GM23338 (cell line): ENCODE measurements at regions not wholly inside any gene's neighbourhood (a gene's known extent, or its start where the extent isn't known, plus 50 kb on each side); places are given as distances from the start of the nearest gene placed in this dataset.
A peak's percentile ranks its signal among the peaks of the same experiment; 100 is the strongest.

Experiments used
- ATAC-seq: fragments of 200-7000 bp; cut with Tn5 transposase; 3 replicates; pipeline ENCODE4 v1.9.1; 2020
- DNase-seq: peaks from one replicate; pipeline ENCODE4 v3.0.0-alpha.2; 2015; ENCODE audit warnings: low spot score
- H2AFZ ChIP-seq: fragments of 200-600 bp; sonication (generic); 2 replicates; pipeline ENCODE4 v1.8.0; 2016; ENCODE audit warnings: antibody characterized with exemption, mild to moderate bottlenecking, moderate library complexity
- H3F3A ChIP-seq: fragments of 200-600 bp; sonication (generic); replicated peaks from 2 replicates; pipeline ENCODE4 v1.8.0; 2017; ENCODE audit warnings: antibody characterized with exemption, mixed run types, low read depth
- H3K27ac ChIP-seq: fragments of 200-600 bp; sonication (generic); 2 replicates; pipeline ENCODE4 v1.6.1; 2016; ENCODE audit warnings: low read depth
- H3K27me3 ChIP-seq: fragments of 200-600 bp; sonication (generic); 2 replicates; pipeline ENCODE4 v1.8.0; 2016; ENCODE audit warnings: mild to moderate bottlenecking, mixed run types, moderate library complexity; ENCODE audit not compliant: insufficient read depth
- H3K36me3 ChIP-seq: fragments of 200-600 bp; sonication (generic); 2 replicates; pipeline ENCODE4 v1.8.0; 2016; ENCODE audit warnings: mild to moderate bottlenecking; ENCODE audit not compliant: insufficient read depth
- H3K4me1 ChIP-seq: fragments of 200-600 bp; sonication (generic); 2 replicates; pipeline ENCODE4 v1.8.0; 2016; ENCODE audit warnings: mild to moderate bottlenecking, moderate library complexity; ENCODE audit not compliant: insufficient read depth
- H3K4me2 ChIP-seq: fragments of 200-600 bp; sonication (generic); 2 replicates; pipeline ENCODE4 v1.7.1; 2017; ENCODE audit warnings: mixed run types
- H3K4me3 ChIP-seq: fragments of 200-600 bp; sonication (generic); 2 replicates; pipeline ENCODE4 v1.6.1; 2016; ENCODE audit warnings: mixed run types
- H3K79me2 ChIP-seq: fragments of 200-600 bp; sonication (generic); replicated peaks from 2 replicates; pipeline ENCODE4 v1.8.0; 2017; ENCODE audit warnings: mild to moderate bottlenecking; ENCODE audit not compliant: insufficient read depth
- H3K9me2 ChIP-seq: fragments of 200-600 bp; sonication (generic); 2 replicates; pipeline ENCODE4 v1.8.0; 2017; ENCODE audit not compliant: insufficient read depth
- H4K20me1 ChIP-seq: fragments of 200-600 bp; sonication (generic); replicated peaks from 2 replicates; pipeline ENCODE4 v1.8.0; 2017; ENCODE audit warnings: mild to moderate bottlenecking; ENCODE audit not compliant: insufficient read depth
- H3K27ac Mint-ChIP-seq: 2 replicates; pipeline ENCODE4 v1.8.0; 2020; ENCODE audit warnings: inconsistent platforms, mild to moderate bottlenecking, moderate library complexity, mixed read lengths
- H3K27me3 Mint-ChIP-seq: 3 replicates; pipeline ENCODE4 v1.8.0; 2022; ENCODE audit warnings: low read depth, mild to moderate bottlenecking, moderate library complexity, mixed read lengths, inconsistent platforms; ENCODE audit not compliant: insufficient read depth, poor library complexity
- H3K36me3 Mint-ChIP-seq: 3 replicates; pipeline ENCODE4 v1.8.0; 2021; ENCODE audit warnings: low read depth, mild to moderate bottlenecking, inconsistent platforms, moderate library complexity, mixed read lengths
- H3K4me1 Mint-ChIP-seq: 3 replicates; pipeline ENCODE4 v1.8.0; 2020; ENCODE audit warnings: mild to moderate bottlenecking, inconsistent platforms, mixed read lengths
- H3K4me3 Mint-ChIP-seq: 3 replicates; pipeline ENCODE4 v1.8.0; 2021; ENCODE audit warnings: moderate library complexity, mild to moderate bottlenecking, inconsistent platforms, mixed read lengths
- H3K9me3 Mint-ChIP-seq: 3 replicates; pipeline ENCODE4 v1.8.0; 2020; ENCODE audit warnings: moderate library complexity, mild to moderate bottlenecking, inconsistent platforms, mixed read lengths
- EZH2 ChIP-seq: fragments of 200-600 bp; sonication (generic); IDR thresholded peaks from one replicate; pipeline ENCODE4 v1.8.0; 2017; ENCODE audit warnings: antibody characterized with exemption, mild to moderate bottlenecking, low read depth; ENCODE audit not compliant: unreplicated experiment
- EZH2phosphoT487 ChIP-seq: fragments of 200-600 bp; sonication (generic); IDR thresholded peaks from one replicate; pipeline ENCODE4 v1.8.1; 2018; ENCODE audit warnings: antibody characterized with exemption; ENCODE audit not compliant: unreplicated experiment
- JUNB ChIP-seq: IDR thresholded peaks from one replicate; pipeline ENCODE4 v1.6.1; 2016; ENCODE audit warnings: antibody characterized with exemption; ENCODE audit not compliant: unreplicated experiment
- POLR2AphosphoS5 ChIP-seq: IDR thresholded peaks from 2 replicates; pipeline ENCODE4 v1.6.1; 2016; ENCODE audit warnings: antibody characterized with exemption, low read depth
- REST ChIP-seq: IDR thresholded peaks from one replicate; pipeline ENCODE4 v1.6.1; 2018; ENCODE audit warnings: antibody characterized with exemption; ENCODE audit not compliant: unreplicated experiment
- ZNF114 ChIP-seq: fragments of 250-450 bp; sonication (Bioruptor Pico); IDR thresholded peaks from 2 replicates; pipeline ENCODE4 v1.5.0; 2020; ENCODE audit warnings: mild to moderate bottlenecking, moderate library complexity
- ZNF331 ChIP-seq: fragments of 250-450 bp; sonication (Bioruptor Pico); IDR thresholded peaks from 2 replicates; pipeline ENCODE4 v1.5.0; 2020; ENCODE audit warnings: low read depth, mild to moderate bottlenecking, moderate library complexity
- TF ChIP-seq, protein P1 (sequence below): fragments of 250-450 bp; sonication (Bioruptor Pico); IDR thresholded peaks from 2 replicates; pipeline ENCODE4 v1.5.0; 2020; ENCODE audit warnings: mild to moderate bottlenecking, moderate library complexity
- TF ChIP-seq, protein P2 (sequence below), 2 experiments: fragments of 200-600 bp in 1 of 2; sonication (generic) in 1 of 2; conservative IDR thresholded peaks; 2 replicates each; pipeline versions ENCODE4 v1.5.1 to v1.6.1; 2016 to 2017; ENCODE audit warnings: antibody characterized with exemption in 2 of 2, low read depth in 2 of 2, mild to moderate bottlenecking in 2 of 2, moderate library complexity in 1 of 2

DNA sequence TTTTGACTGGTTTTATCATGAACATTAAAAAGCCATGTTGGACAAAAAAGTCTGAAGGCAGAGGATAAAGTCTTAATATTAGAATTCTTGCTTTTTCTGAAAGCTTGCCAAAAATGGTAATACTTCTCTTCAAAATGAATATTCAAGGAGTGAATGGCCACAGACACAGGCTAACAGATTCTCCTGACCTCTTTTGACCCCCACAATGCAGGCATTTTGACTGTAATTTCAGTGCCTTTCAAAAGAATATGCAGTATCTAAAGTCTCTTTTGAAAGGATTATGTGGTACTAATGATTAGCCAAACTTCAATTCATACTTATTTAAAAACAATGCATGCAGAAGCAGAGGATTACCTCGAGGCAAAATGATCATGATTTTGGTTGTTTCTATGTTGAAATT lies 557.8 kb upstream of the GCFC2 start:
- ATAC-seq (no peak), DNase-seq (no peak)
- Mint-ChIP-seq H3K36me3 (no peaks in the 10 kb centered on the region), H3K4me1 (peaks cover 14% of the 10 kb centered on the region), H3K27ac (0 out of 2 replicates have a peak overlapping the region, but pooled peaks have one; percentile 2), H3K27me3 (peaks cover 3% of the 10 kb centered on the region), H3K9me3 (no peaks in the 10 kb centered on the region), H3K4me3 (no peak overlapping the region)
- Histone ChIP-seq H3K27ac (no peak overlapping the region), H3K9me2 (peaks cover 20% of the 10 kb centered on the region), H3K27me3 (no peaks in the 10 kb centered on the region), H3K4me1 (peaks cover 11% of the 10 kb centered on the region), H3K36me3 (no peaks in the 10 kb centered on the region), H4K20me1 (no peaks in the 10 kb centered on the region), H3F3A (no peaks in the 10 kb centered on the region), H3K4me2 (peak overlapping the region; percentile 12; the same call in 1 of the 2 replicates), H3K4me3 (no peak overlapping the region), H2AFZ (no peak overlapping the region), H3K79me2 (no peaks in the 10 kb centered on the region)
- no peak for TF ChIP-seq JUNB
- no peak for TF ChIP-seq POLR2AphosphoS5
- TF ChIP-seq, protein P1, sequence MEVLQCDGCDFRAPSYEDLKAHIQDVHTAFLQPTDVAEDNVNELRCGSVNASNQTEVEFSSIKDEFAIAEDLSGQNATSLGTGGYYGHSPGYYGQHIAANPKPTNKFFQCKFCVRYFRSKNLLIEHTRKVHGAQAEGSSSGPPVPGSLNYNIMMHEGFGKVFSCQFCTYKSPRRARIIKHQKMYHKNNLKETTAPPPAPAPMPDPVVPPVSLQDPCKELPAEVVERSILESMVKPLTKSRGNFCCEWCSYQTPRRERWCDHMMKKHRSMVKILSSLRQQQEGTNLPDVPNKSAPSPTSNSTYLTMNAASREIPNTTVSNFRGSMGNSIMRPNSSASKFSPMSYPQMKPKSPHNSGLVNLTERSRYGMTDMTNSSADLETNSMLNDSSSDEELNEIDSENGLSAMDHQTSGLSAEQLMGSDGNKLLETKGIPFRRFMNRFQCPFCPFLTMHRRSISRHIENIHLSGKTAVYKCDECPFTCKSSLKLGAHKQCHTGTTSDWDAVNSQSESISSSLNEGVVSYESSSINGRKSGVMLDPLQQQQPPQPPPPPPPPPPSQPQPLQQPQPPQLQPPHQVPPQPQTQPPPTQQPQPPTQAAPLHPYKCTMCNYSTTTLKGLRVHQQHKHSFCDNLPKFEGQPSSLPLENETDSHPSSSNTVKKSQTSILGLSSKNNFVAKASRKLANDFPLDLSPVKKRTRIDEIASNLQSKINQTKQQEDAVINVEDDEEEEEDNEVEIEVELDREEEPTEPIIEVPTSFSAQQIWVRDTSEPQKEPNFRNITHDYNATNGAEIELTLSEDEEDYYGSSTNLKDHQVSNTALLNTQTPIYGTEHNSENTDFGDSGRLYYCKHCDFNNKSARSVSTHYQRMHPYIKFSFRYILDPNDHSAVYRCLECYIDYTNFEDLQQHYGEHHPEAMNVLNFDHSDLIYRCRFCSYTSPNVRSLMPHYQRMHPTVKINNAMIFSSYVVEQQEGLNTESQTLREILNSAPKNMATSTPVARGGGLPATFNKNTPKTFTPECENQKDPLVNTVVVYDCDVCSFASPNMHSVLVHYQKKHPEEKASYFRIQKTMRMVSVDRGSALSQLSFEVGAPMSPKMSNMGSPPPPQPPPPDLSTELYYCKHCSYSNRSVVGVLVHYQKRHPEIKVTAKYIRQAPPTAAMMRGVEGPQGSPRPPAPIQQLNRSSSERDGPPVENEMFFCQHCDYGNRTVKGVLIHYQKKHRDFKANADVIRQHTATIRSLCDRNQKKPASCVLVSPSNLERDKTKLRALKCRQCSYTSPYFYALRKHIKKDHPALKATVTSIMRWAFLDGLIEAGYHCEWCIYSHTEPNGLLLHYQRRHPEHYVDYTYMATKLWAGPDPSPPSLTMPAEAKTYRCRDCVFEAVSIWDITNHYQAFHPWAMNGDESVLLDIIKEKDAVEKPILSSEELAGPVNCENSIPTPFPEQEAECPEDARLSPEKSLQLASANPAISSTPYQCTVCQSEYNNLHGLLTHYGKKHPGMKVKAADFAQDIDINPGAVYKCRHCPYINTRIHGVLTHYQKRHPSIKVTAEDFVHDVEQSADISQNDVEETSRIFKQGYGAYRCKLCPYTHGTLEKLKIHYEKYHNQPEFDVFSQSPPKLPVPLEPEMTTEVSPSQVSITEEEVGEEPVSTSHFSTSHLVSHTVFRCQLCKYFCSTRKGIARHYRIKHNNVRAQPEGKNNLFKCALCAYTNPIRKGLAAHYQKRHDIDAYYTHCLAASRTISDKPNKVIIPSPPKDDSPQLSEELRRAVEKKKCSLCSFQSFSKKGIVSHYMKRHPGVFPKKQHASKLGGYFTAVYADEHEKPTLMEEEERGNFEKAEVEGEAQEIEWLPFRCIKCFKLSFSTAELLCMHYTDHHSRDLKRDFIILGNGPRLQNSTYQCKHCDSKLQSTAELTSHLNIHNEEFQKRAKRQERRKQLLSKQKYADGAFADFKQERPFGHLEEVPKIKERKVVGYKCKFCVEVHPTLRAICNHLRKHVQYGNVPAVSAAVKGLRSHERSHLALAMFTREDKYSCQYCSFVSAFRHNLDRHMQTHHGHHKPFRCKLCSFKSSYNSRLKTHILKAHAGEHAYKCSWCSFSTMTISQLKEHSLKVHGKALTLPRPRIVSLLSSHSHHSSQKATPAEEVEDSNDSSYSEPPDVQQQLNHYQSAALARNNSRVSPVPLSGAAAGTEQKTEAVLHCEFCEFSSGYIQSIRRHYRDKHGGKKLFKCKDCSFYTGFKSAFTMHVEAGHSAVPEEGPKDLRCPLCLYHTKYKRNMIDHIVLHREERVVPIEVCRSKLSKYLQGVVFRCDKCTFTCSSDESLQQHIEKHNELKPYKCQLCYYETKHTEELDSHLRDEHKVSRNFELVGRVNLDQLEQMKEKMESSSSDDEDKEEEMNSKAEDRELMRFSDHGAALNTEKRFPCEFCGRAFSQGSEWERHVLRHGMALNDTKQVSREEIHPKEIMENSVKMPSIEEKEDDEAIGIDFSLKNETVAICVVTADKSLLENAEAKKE = no peak
- TF ChIP-seq ZNF331 (CRISPR knock-in tag) = no peak
- no peak for TF ChIP-seq REST
- TF ChIP-seq EZH2phosphoT487 = no peak
- TF ChIP-seq ZNF114 (CRISPR knock-in tag) = no peak
- TF ChIP-seq EZH2 = no peak
- TF ChIP-seq, protein P2, sequence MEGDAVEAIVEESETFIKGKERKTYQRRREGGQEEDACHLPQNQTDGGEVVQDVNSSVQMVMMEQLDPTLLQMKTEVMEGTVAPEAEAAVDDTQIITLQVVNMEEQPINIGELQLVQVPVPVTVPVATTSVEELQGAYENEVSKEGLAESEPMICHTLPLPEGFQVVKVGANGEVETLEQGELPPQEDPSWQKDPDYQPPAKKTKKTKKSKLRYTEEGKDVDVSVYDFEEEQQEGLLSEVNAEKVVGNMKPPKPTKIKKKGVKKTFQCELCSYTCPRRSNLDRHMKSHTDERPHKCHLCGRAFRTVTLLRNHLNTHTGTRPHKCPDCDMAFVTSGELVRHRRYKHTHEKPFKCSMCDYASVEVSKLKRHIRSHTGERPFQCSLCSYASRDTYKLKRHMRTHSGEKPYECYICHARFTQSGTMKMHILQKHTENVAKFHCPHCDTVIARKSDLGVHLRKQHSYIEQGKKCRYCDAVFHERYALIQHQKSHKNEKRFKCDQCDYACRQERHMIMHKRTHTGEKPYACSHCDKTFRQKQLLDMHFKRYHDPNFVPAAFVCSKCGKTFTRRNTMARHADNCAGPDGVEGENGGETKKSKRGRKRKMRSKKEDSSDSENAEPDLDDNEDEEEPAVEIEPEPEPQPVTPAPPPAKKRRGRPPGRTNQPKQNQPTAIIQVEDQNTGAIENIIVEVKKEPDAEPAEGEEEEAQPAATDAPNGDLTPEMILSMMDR (conservative IDR thresholded peaks at IDR 0.05; ENCODE audit: low read depth in 2 of 2) = no peak
